ENCODE measurements at regions not wholly inside any gene's neighbourhood (a gene's known extent, or its start where the extent isn't known, plus 50 kb on each side); places are given as distances from the start of the nearest gene placed in this dataset.

GRCh38 chr1:60992165-60992564 is 90.2 kb upstream of the NFIA start:
- TF ChIP-seq EZH2 (IDR thresholded peaks at IDR 0.05; ENCODE audit: low read length, missing control alignments) (no peak), CTCF (conservative IDR thresholded peaks at IDR 0.05 in 1 of 2, IDR thresholded peaks at IDR 0.05 in 1 of 2; ENCODE audit: low read depth in 1 of 2, low read length in 2 of 2) (no peak)
- DNase-seq (ENCODE audit: low read depth in 2 of 2): no peak
- peaks cover 10% of the 10 kb centered on the region for H3K4me1 ChIP-seq (ENCODE audit: control insufficient read depth, extremely low read depth, insufficient read depth, low read length)
- H3K36me3 ChIP-seq (ENCODE audit: control insufficient read depth, insufficient read depth, low read length): no peaks in the 10 kb centered on the region
- no peaks in the 10 kb centered on the region for H3K79me2 ChIP-seq (ENCODE audit: control insufficient read depth, insufficient read depth, low read length)
- no peak overlapping the region for H2AFZ ChIP-seq (ENCODE audit: low read length)
- H4K20me1 ChIP-seq (ENCODE audit: control insufficient read depth, extremely low read depth, insufficient read depth, low read length): no peaks in the 10 kb centered on the region
- no peak overlapping the region for H3K4me2 ChIP-seq (ENCODE audit: extremely low read depth, insufficient read depth, low read length)
- H3K27me3 ChIP-seq (ENCODE audit: control insufficient read depth, insufficient read depth, low read length): no peaks in the 10 kb centered on the region
- H3K9me3 ChIP-seq (ENCODE audit: control insufficient read depth, insufficient read depth, low read depth, low read length): no peaks in the 10 kb centered on the region
- H3K9ac ChIP-seq (ENCODE audit: insufficient read depth, low read length): no peak overlapping the region
- no peak overlapping the region for H3K27ac ChIP-seq (ENCODE audit: insufficient read depth, low read length)
- H3K4me3 ChIP-seq (replicated peaks in 1 of 4; ENCODE audit: control extremely low read depth in 1 of 4, insufficient read depth in 1 of 4, low read depth in 3 of 4, low read length in 4 of 4): no peak overlapping the region

GRCh38 chr1:60990714-60991090 is 91.7 kb upstream of the NFIA start:
- no peak for DNase-seq (ENCODE audit: low read depth in 2 of 2)
- H3K27me3 ChIP-seq (ENCODE audit: control insufficient read depth, insufficient read depth, low read length): no peaks in the 10 kb centered on the region
- peak overlapping the region; percentile 21 for H3K4me2 ChIP-seq (ENCODE audit: extremely low read depth, insufficient read depth, low read length)
- H3K36me3 ChIP-seq (ENCODE audit: control insufficient read depth, insufficient read depth, low read length): no peaks in the 10 kb centered on the region
- H3K9ac ChIP-seq (ENCODE audit: insufficient read depth, low read length): no peak overlapping the region
- no peaks in the 10 kb centered on the region for H3K79me2 ChIP-seq (ENCODE audit: control insufficient read depth, insufficient read depth, low read length)
- peaks cover 10% of the 10 kb centered on the region for H3K4me1 ChIP-seq (ENCODE audit: control insufficient read depth, extremely low read depth, insufficient read depth, low read length)
- H4K20me1 ChIP-seq (ENCODE audit: control insufficient read depth, extremely low read depth, insufficient read depth, low read length): no peaks in the 10 kb centered on the region
- no peaks in the 10 kb centered on the region for H3K9me3 ChIP-seq (ENCODE audit: control insufficient read depth, insufficient read depth, low read depth, low read length)
- H3K4me3 ChIP-seq (replicated peaks in 1 of 4; ENCODE audit: control extremely low read depth in 1 of 4, insufficient read depth in 1 of 4, low read depth in 3 of 4, low read length in 4 of 4): no peak overlapping the region
- H2AFZ ChIP-seq (ENCODE audit: low read length): no peak overlapping the region
- TF ChIP-seq EZH2 (IDR thresholded peaks at IDR 0.05; ENCODE audit: low read length, missing control alignments): no peak
- TF ChIP-seq CTCF (conservative IDR thresholded peaks at IDR 0.05 in 1 of 2, IDR thresholded peaks at IDR 0.05 in 1 of 2; ENCODE audit: low read depth in 1 of 2, low read length in 2 of 2): no peak
- peak overlapping the region; percentile 48 for H3K27ac ChIP-seq (ENCODE audit: insufficient read depth, low read length)

GRCh38 chr1:60989749-60990713 is 92.3 kb upstream of the NFIA start:
- H3K4me1 ChIP-seq (ENCODE audit: control insufficient read depth, extremely low read depth, insufficient read depth, low read length): peaks cover 10% of the 10 kb centered on the region
- H2AFZ ChIP-seq (ENCODE audit: low read length): peak overlapping the region; percentile 9
- H3K4me3 ChIP-seq (replicated peaks in 1 of 4; ENCODE audit: control extremely low read depth in 1 of 4, insufficient read depth in 1 of 4, low read depth in 3 of 4, low read length in 4 of 4): peak overlapping the region in 2 of 4 experiments; percentile 11 to 29
- no peaks in the 10 kb centered on the region for H3K79me2 ChIP-seq (ENCODE audit: control insufficient read depth, insufficient read depth, low read length)
- no peak overlapping the region for H3K9ac ChIP-seq (ENCODE audit: insufficient read depth, low read length)
- H3K27me3 ChIP-seq (ENCODE audit: control insufficient read depth, insufficient read depth, low read length): no peaks in the 10 kb centered on the region
- DNase-seq (ENCODE audit: low read depth in 2 of 2): peak; percentile 84 to 93
- H3K4me2 ChIP-seq (ENCODE audit: extremely low read depth, insufficient read depth, low read length): peak overlapping the region; percentile 55
- TF ChIP-seq CTCF (conservative IDR thresholded peaks at IDR 0.05 in 1 of 2, IDR thresholded peaks at IDR 0.05 in 1 of 2; ENCODE audit: low read depth in 1 of 2, low read length in 2 of 2) (no peak), EZH2 (IDR thresholded peaks at IDR 0.05; ENCODE audit: low read length, missing control alignments) (no peak)
- H4K20me1 ChIP-seq (ENCODE audit: control insufficient read depth, extremely low read depth, insufficient read depth, low read length): no peaks in the 10 kb centered on the region
- no peaks in the 10 kb centered on the region for H3K36me3 ChIP-seq (ENCODE audit: control insufficient read depth, insufficient read depth, low read length)
- H3K27ac ChIP-seq (ENCODE audit: insufficient read depth, low read length): peak overlapping the region; percentile 48
- H3K9me3 ChIP-seq (ENCODE audit: control insufficient read depth, insufficient read depth, low read depth, low read length): no peaks in the 10 kb centered on the region

Data from fibroblast of lung (primary cell).